ENCODE measurements at regions not wholly inside any gene's neighbourhood (a gene's known extent, or its start where the extent isn't known, plus 50 kb on each side); places are given as distances from the start of the nearest gene placed in this dataset.

- 87 to 88% (median 87%) methylated on average over 4 of the region's 4 CpGs for WGBS, 3 donors
- no peaks in the 10 kb centered on the region for H3K9me3 ChIP-seq
- H3K27ac ChIP-seq: no peak overlapping the region
- H3K36me3 ChIP-seq (ENCODE audit: insufficient read depth in 1 of 2, low read depth in 1 of 2): no peaks in the 10 kb centered on the region
- intact Hi-C loops (cut with DNase I): no loop called here
- no peak for ATAC-seq
- peaks cover under 1% of the 10 kb centered on the region for H3K4me1 ChIP-seq
- no peak for DNase-seq
- H3K27me3 ChIP-seq (ENCODE audit: insufficient read depth in 3 of 3, low read length in 2 of 3): no peaks in the 10 kb centered on the region
- H3K4me3 ChIP-seq: no peak overlapping the region
- TF ChIP-seq CTCF (IDR thresholded peaks at IDR 0.05): no peak
Measured at GRCh38 chr3:152192050-152192449, 76.7 kb upstream of the MBNL1 start.

GRCh38 chr3:152192936-152193672, 75.6 kb upstream of the MBNL1 start:
- Histone ChIP-seq H3K4me3 (peak overlapping the region; percentile 16), H3K9me3 (no peaks in the 10 kb centered on the region), H3K36me3 (ENCODE audit: insufficient read depth in 1 of 2, low read depth in 1 of 2) (no peaks in the 10 kb centered on the region), H3K27ac (no peak overlapping the region), H3K4me1 (peaks cover 9% of the 10 kb centered on the region), H3K27me3 (ENCODE audit: insufficient read depth in 3 of 3, low read length in 2 of 3) (no peaks in the 10 kb centered on the region)
- ATAC-seq (no peak), DNase-seq (no peak)
- TF ChIP-seq CTCF (IDR thresholded peaks at IDR 0.05): no peak
- intact Hi-C loops (cut with DNase I): no loop called here
- WGBS, 3 donors: 85 to 88% (median 86%) methylated on average over 5 of the region's 5 CpGs

- ATAC-seq: no peak
- H3K27me3 ChIP-seq (ENCODE audit: insufficient read depth in 3 of 3, low read length in 2 of 3): no peaks in the 10 kb centered on the region
- H3K36me3 ChIP-seq (ENCODE audit: insufficient read depth in 1 of 2, low read depth in 1 of 2): no peaks in the 10 kb centered on the region
- peak in 1 of 2 donors; percentile 19 for DNase-seq
- H3K4me3 ChIP-seq: peak overlapping the region; percentile 16
- no peaks in the 10 kb centered on the region for H3K9me3 ChIP-seq
- H3K4me1 ChIP-seq: peaks cover 16% of the 10 kb centered on the region
- TF ChIP-seq CTCF (IDR thresholded peaks at IDR 0.05): no peak
- 84 to 92% (median 90%) methylated on average over 16 of the region's 16 CpGs for WGBS, 3 donors
- intact Hi-C loops (cut with DNase I): no loop called here
- H3K27ac ChIP-seq: no peak overlapping the region
Measured at GRCh38 chr3:152193673-152194267, 75.0 kb upstream of the MBNL1 start.

- no peak for TF ChIP-seq CTCF (IDR thresholded peaks at IDR 0.05)
- Histone ChIP-seq H3K4me3 (no peak overlapping the region), H3K27me3 (ENCODE audit: insufficient read depth in 3 of 3, low read length in 2 of 3) (no peaks in the 10 kb centered on the region), H3K9me3 (no peaks in the 10 kb centered on the region), H3K36me3 (ENCODE audit: insufficient read depth in 1 of 2, low read depth in 1 of 2) (no peaks in the 10 kb centered on the region), H3K27ac (no peak overlapping the region), H3K4me1 (peaks cover 26% of the 10 kb centered on the region)
- DNase-seq: no peak
- WGBS, 3 donors: 92 to 99% (median 96%) methylated on average over 3 of the region's 3 CpGs
- ATAC-seq: no peak
- intact Hi-C loops (cut with DNase I): loop anchor here in 1 of 2 donors (5.0 kb wide), 1 partner anchor 67 kb away; no protein-coding TSS in a partner anchor
Measured at GRCh38 chr3:152195206-152195605, 73.5 kb upstream of the MBNL1 start.
